Ramos (cell line): ENCODE measurements at regions not wholly inside any gene's neighbourhood (a gene's known extent, or its start where the extent isn't known, plus 50 kb on each side); places are given as distances from the start of the nearest gene placed in this dataset.
"Not testable (repeated sequence)": the region's sequence is repeated elsewhere in the genome, so short reads cannot be mapped to it uniquely, and the experiment has no call there.

Source experiments
- in situ Hi-C: fragments of 300-500 bp; cut with MboI; formaldehyde crosslinking; loops from one replicate; pipeline ENCODE4 v1.14.3; 2022; ENCODE audit warnings: low sequenced_read_pairs; ENCODE audit not compliant: unreplicated experiment

- in situ Hi-C loops = not testable (repeated sequence)
These were observed 375.4 kb downstream of the ADGRD1 start for GRCh38 chr12:131328861-131329845.

GRCh38 chr12:131330106-131330815, 376.6 kb downstream of the ADGRD1 start:
- in situ Hi-C loops = loop anchor here (5.0 kb wide), 1 partner anchor 297 kb away; no protein-coding TSS in a partner anchor

GRCh38 chr12:131331148-131331750, 377.5 kb downstream of the ADGRD1 start:
- in situ Hi-C loops = loop anchor here (5.0 kb wide), 1 partner anchor 296 kb away; no protein-coding TSS in a partner anchor

- in situ Hi-C loops = loop anchor here (5.0 kb wide), 1 partner anchor 295 kb away; no protein-coding TSS in a partner anchor
These were observed 378.5 kb downstream of the ADGRD1 start for GRCh38 chr12:131332224-131332623.

GRCh38 chr12:131333136-131333535, 377.8 kb upstream of the SFSWAP start:
- in situ Hi-C loops = loop anchor here (5.0 kb wide), 1 partner anchor 294 kb away; no protein-coding TSS in a partner anchor

GRCh38 chr12:131333621-131334440, 377.1 kb upstream of the SFSWAP start:
- in situ Hi-C loops = loop anchor here (5.0 kb wide), 1 partner anchor 293 kb away; no protein-coding TSS in a partner anchor

GRCh38 chr12:131334835-131335234, 376.1 kb upstream of the SFSWAP start:
- in situ Hi-C loops = loop anchor here (5.0 kb wide), 1 partner anchor 292 kb away; no protein-coding TSS in a partner anchor

GRCh38 chr12:131335456-131335855, 375.4 kb upstream of the SFSWAP start:
- in situ Hi-C loops = no loop called here

GRCh38 chr12:131337861-131338260, 373.0 kb upstream of the SFSWAP start:
- in situ Hi-C loops = not testable (repeated sequence)

GRCh38 chr12:131340616-131341210, 370.2 kb upstream of the SFSWAP start:
- in situ Hi-C loops = no loop called here

- in situ Hi-C loops = not testable (repeated sequence)
These were observed 369.3 kb upstream of the SFSWAP start for GRCh38 chr12:131341608-131342007.

- in situ Hi-C loops = not testable (repeated sequence)
These were observed 367.5 kb upstream of the SFSWAP start for GRCh38 chr12:131343436-131343835.

GRCh38 chr12:131344715-131345520, 366.0 kb upstream of the SFSWAP start:
- in situ Hi-C loops = not testable (repeated sequence)

GRCh38 chr12:131345521-131346436, 365.1 kb upstream of the SFSWAP start:
- in situ Hi-C loops = no loop called here

GRCh38 chr12:131346555-131347344, 364.1 kb upstream of the SFSWAP start:
- in situ Hi-C loops = no loop called here

GRCh38 chr12:131347345-131347714, 363.6 kb upstream of the SFSWAP start:
- in situ Hi-C loops = no loop called here

GRCh38 chr12:131347732-131348131, 363.2 kb upstream of the SFSWAP start:
- in situ Hi-C loops = no loop called here
